A673 (cell line): ENCODE measurements at regions not wholly inside any gene's neighbourhood (a gene's known extent, or its start where the extent isn't known, plus 50 kb on each side); places are given as distances from the start of the nearest gene placed in this dataset.

Experiments
- EZH2 ChIP-seq: fragments of 200-600 bp; sonication (generic); IDR thresholded peaks from 2 replicates; pipeline ENCODE4 v1.6.1; 2017; ENCODE audit warnings: borderline replicate concordance, low read depth, mild to moderate bottlenecking, mixed read lengths, antibody characterized with exemption, low read length; ENCODE audit not compliant: poor library complexity, severe bottlenecking
- TF ChIP-seq, protein P1 (sequence below): fragments of 300-800, 200-600 bp; sonication (generic); conservative IDR thresholded peaks from 2 replicates; pipeline ENCODE4 v1.5.1; 2017; ENCODE audit warnings: low read depth, mild to moderate bottlenecking, antibody characterized with exemption, low read length, moderate library complexity, mixed read lengths

- TF ChIP-seq, protein P1, sequence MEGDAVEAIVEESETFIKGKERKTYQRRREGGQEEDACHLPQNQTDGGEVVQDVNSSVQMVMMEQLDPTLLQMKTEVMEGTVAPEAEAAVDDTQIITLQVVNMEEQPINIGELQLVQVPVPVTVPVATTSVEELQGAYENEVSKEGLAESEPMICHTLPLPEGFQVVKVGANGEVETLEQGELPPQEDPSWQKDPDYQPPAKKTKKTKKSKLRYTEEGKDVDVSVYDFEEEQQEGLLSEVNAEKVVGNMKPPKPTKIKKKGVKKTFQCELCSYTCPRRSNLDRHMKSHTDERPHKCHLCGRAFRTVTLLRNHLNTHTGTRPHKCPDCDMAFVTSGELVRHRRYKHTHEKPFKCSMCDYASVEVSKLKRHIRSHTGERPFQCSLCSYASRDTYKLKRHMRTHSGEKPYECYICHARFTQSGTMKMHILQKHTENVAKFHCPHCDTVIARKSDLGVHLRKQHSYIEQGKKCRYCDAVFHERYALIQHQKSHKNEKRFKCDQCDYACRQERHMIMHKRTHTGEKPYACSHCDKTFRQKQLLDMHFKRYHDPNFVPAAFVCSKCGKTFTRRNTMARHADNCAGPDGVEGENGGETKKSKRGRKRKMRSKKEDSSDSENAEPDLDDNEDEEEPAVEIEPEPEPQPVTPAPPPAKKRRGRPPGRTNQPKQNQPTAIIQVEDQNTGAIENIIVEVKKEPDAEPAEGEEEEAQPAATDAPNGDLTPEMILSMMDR: no peak
- no peak for TF ChIP-seq EZH2
Observed at GRCh38 chr6:150755042-150755441, 110.5 kb upstream of the MTHFD1L start.
